IPS-20b (cell line): ENCODE measurements at regions not wholly inside any gene's neighbourhood (a gene's known extent, or its start where the extent isn't known, plus 50 kb on each side); places are given as distances from the start of the nearest gene placed in this dataset.

ENCODE experiments used
- H3K27ac ChIP-seq: one replicate; pipeline ENCODE4 v1.5.1; 2013; ENCODE audit warnings: low read length
- H3K27me3 ChIP-seq: 2 replicates; pipeline ENCODE4 v1.6.1; 2013; ENCODE audit warnings: mild to moderate bottlenecking, low read length, inconsistent platforms; ENCODE audit not compliant: insufficient read depth
- H3K36me3 ChIP-seq: 2 replicates; pipeline ENCODE4 v1.6.1; 2013; ENCODE audit warnings: low read depth, mild to moderate bottlenecking, inconsistent platforms, low read length, moderate library complexity; ENCODE audit not compliant: insufficient read depth
- H3K4me1 ChIP-seq: 2 replicates; pipeline ENCODE4 v1.6.1; 2013; ENCODE audit warnings: mild to moderate bottlenecking, control low read depth, inconsistent platforms, low read length, moderate library complexity; ENCODE audit not compliant: insufficient read depth
- H3K4me3 ChIP-seq: 2 replicates; pipeline ENCODE4 v1.5.1; 2013; ENCODE audit warnings: mild to moderate bottlenecking, low read length, inconsistent platforms
- H3K9ac ChIP-seq: 2 replicates; pipeline ENCODE4 v1.6.1; 2013; ENCODE audit warnings: low read depth, mild to moderate bottlenecking, inconsistent platforms, low read length, moderate library complexity
- H3K9me3 ChIP-seq: 2 replicates; pipeline ENCODE4 v1.6.1; 2013; ENCODE audit warnings: mild to moderate bottlenecking, low read depth, low read length, inconsistent platforms; ENCODE audit not compliant: insufficient read depth

- no peaks in the 10 kb centered on the region for H3K9me3 ChIP-seq
- no peak overlapping the region for H3K27ac ChIP-seq
- H3K27me3 ChIP-seq: no peaks in the 10 kb centered on the region
- no peak overlapping the region for H3K9ac ChIP-seq
- no peaks in the 10 kb centered on the region for H3K36me3 ChIP-seq
- no peak overlapping the region for H3K4me3 ChIP-seq
- H3K4me1 ChIP-seq: peaks cover 19% of the 10 kb centered on the region
Observed at GRCh38 chr5:167918184-167918812, 373.1 kb upstream of the WWC1 start.

- H3K36me3 ChIP-seq: no peaks in the 10 kb centered on the region
- H3K4me1 ChIP-seq: peaks cover 19% of the 10 kb centered on the region
- no peak overlapping the region for H3K9ac ChIP-seq
- H3K9me3 ChIP-seq: no peaks in the 10 kb centered on the region
- no peak overlapping the region for H3K4me3 ChIP-seq
- H3K27ac ChIP-seq: no peak overlapping the region
- no peaks in the 10 kb centered on the region for H3K27me3 ChIP-seq
Observed at GRCh38 chr5:167918813-167919483, 372.5 kb upstream of the WWC1 start.

DNA sequence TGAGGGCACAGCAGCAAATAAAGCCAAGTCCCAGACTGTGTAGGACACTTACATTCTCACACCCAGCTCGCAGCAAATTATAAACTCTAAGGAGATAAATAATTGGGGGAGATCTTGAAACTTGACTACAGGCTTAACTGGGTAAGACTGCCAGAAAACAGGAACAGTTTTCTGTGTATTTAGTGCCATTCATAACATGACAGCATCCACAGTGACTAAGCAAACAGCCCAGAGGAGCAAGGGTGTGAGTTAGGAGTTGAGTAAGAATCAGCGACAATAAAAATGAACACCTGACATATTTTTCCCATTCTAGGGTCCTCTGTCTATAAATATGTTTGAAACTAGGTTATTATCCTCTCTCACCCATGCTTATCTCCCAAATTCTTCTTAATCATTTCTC, 370.9 kb upstream of the WWC1 start:
- H3K4me1 ChIP-seq: peaks cover 19% of the 10 kb centered on the region
- 0 out of 2 replicates have a peak, but pooled peaks cover 6% of the 10 kb centered on the region for H3K9me3 ChIP-seq
- no peak overlapping the region for H3K9ac ChIP-seq
- H3K36me3 ChIP-seq: no peaks in the 10 kb centered on the region
- no peaks in the 10 kb centered on the region for H3K27me3 ChIP-seq
- no peak overlapping the region for H3K27ac ChIP-seq
- no peak overlapping the region for H3K4me3 ChIP-seq

DNA sequence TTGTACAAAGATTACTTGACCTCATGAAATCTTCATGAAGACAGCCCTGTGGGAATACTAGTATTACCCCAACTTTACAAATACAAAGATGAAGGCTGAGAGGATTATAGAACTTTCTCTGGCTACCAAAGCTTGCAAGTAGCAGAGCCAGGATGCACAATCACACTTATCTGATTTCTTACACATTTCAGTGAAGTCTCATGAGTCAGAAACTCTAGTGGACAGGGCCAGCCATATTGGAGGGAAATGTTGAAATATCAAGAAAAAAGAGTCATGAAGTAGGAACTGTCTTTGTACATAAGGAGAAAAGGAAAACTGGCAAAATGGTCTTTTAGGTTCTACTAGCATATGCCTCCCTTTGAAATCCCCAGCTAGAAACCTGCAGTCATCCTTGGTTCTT, 369.6 kb upstream of the WWC1 start:
- H3K4me3 ChIP-seq: no peak overlapping the region
- H3K36me3 ChIP-seq: no peaks in the 10 kb centered on the region
- no peak overlapping the region for H3K9ac ChIP-seq
- H3K27me3 ChIP-seq: no peaks in the 10 kb centered on the region
- 0 out of 2 replicates have a peak, but pooled peaks cover 6% of the 10 kb centered on the region for H3K9me3 ChIP-seq
- no peak overlapping the region for H3K27ac ChIP-seq
- H3K4me1 ChIP-seq: peaks cover 12% of the 10 kb centered on the region

- Histone ChIP-seq H3K4me1 (peaks cover 7% of the 10 kb centered on the region; the same call in 1 of the 2 replicates), H3K36me3 (no peaks in the 10 kb centered on the region), H3K9me3 (0 out of 2 replicates have a peak, but pooled peaks cover 6% of the 10 kb centered on the region), H3K4me3 (no peak overlapping the region), H3K27ac (no peak overlapping the region), H3K27me3 (no peaks in the 10 kb centered on the region), H3K9ac (no peak overlapping the region)
Observed at GRCh38 chr5:167923396-167923795, 368.0 kb upstream of the WWC1 start.

GRCh38 chr5:167929841-167930240, 361.6 kb upstream of the WWC1 start:
- Histone ChIP-seq H3K4me1 (no peaks in the 10 kb centered on the region), H3K4me3 (no peak overlapping the region), H3K36me3 (no peaks in the 10 kb centered on the region), H3K9me3 (0 out of 2 replicates have a peak, but pooled peaks cover 6% of the 10 kb centered on the region), H3K27me3 (no peaks in the 10 kb centered on the region; the same call in 1 of the 2 replicates), H3K9ac (no peak overlapping the region), H3K27ac (no peak overlapping the region)

- Histone ChIP-seq H3K9me3 (no peaks in the 10 kb centered on the region), H3K27me3 (no peaks in the 10 kb centered on the region; the same call in 1 of the 2 replicates), H3K4me1 (no peaks in the 10 kb centered on the region), H3K27ac (no peak overlapping the region), H3K36me3 (no peaks in the 10 kb centered on the region), H3K9ac (no peak overlapping the region), H3K4me3 (no peak overlapping the region)
Observed at GRCh38 chr5:167934551-167934971, 356.9 kb upstream of the WWC1 start.

DNA sequence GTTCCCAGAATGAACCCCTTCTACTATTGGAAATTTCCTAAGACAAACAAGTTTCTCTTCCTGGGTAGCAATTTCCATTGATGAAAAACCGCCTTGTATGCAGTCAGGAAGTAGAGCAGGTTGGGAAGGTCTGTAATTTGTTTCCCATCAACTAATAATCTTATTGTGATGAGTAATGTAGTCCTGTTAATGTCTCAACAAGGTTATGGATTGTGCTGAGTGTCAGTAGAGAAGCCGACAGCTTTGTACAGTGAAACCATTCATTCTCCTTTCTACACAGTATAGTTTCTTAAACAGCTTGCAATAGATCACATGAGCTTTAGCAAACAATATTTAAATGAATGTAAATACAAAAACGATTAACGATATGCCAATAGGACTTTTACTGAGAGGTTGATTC, 355.4 kb upstream of the WWC1 start:
- H3K9ac ChIP-seq: no peak overlapping the region
- H3K4me3 ChIP-seq: no peak overlapping the region
- no peaks in the 10 kb centered on the region for H3K9me3 ChIP-seq
- H3K27ac ChIP-seq: no peak overlapping the region
- H3K36me3 ChIP-seq: no peaks in the 10 kb centered on the region
- H3K4me1 ChIP-seq: no peaks in the 10 kb centered on the region
- H3K27me3 ChIP-seq: no peaks in the 10 kb centered on the region; the same call in 1 of the 2 replicates

DNA sequence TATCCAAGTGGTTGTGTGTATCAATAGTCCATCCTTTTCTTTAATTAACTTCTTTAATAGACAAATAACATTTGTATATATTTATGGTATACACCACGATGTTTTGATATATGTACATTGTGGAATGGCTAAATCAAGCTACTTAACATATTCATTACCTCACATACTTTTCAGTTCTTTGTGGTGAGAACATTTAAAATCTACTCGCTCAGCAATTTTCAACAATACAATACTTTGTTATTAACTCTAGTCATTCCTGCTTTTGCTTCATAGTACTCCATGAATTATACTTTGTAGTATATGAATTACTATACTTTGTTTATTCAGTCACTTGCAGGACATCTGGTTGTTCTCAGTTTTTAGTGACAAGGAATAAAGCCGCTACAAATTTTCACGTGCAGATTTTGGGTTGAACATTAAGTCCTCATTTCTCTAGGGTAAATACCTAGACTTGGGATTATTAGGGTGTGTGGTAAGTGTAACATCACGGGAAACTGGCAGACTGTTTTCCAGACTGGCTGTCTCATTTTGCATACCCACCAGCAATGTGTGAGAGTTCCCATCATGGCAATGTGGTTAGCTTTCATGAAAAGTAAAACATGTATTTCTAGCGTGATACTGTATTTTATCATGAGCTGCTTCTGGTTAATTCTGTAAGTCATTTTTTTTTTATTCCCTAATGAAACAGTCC, 354.4 kb upstream of the WWC1 start:
- H3K4me3 ChIP-seq: no peak overlapping the region
- no peaks in the 10 kb centered on the region for H3K4me1 ChIP-seq
- H3K27ac ChIP-seq: no peak overlapping the region
- H3K9ac ChIP-seq: no peak overlapping the region
- H3K9me3 ChIP-seq: no peaks in the 10 kb centered on the region
- no peaks in the 10 kb centered on the region for H3K36me3 ChIP-seq
- H3K27me3 ChIP-seq: no peaks in the 10 kb centered on the region; the same call in 1 of the 2 replicates

DNA sequence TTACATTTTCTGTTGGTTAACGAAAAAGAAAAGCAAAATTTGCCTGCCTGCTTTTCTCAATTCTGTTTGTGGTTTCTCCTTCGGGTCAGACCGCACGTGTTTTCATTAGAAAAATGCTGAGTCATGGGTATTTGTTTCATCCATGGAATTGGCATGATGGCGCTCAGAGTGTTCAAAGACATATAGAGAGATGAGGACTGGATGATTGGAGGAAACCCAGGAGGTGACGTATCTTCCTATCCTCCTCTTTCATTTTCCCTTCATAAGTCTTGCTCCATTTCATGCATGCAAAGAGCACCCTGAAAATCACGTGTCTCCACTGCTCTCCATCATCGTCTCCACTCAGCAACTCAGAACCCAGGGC, 353.8 kb upstream of the WWC1 start:
- H3K27ac ChIP-seq: no peak overlapping the region
- H3K9me3 ChIP-seq: no peaks in the 10 kb centered on the region
- H3K4me1 ChIP-seq: no peaks in the 10 kb centered on the region
- no peaks in the 10 kb centered on the region; the same call in 1 of the 2 replicates for H3K27me3 ChIP-seq
- H3K36me3 ChIP-seq: no peaks in the 10 kb centered on the region
- no peak overlapping the region for H3K4me3 ChIP-seq
- H3K9ac ChIP-seq: no peak overlapping the region

DNA sequence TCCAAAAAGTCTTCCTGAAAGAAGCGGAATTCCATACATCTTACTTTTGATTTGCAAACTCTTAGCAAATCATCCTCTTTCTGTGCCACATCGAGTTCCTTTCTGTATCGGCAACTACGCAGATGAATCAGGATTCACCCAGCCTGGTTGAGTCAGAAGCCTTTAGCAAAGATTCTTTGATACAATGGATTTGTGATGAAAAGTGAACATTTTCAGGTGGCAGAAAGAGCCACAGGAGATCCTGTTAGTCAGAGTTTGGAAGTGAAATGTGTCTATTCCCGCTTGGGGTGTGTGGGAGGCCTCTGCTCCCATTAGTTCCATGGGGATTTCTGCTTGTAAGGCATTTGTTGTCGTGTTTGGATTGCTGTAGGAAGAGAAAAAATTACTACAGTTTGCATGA, 351.8 kb upstream of the WWC1 start:
- Histone ChIP-seq H3K36me3 (no peaks in the 10 kb centered on the region), H3K27ac (no peak overlapping the region), H3K27me3 (no peaks in the 10 kb centered on the region; the same call in 1 of the 2 replicates), H3K9ac (no peak overlapping the region), H3K4me1 (no peaks in the 10 kb centered on the region), H3K4me3 (no peak overlapping the region), H3K9me3 (no peaks in the 10 kb centered on the region)

GRCh38 chr5:167940911-167941310, 350.5 kb upstream of the WWC1 start:
- Histone ChIP-seq H3K4me3 (no peak overlapping the region), H3K9ac (no peak overlapping the region), H3K4me1 (no peaks in the 10 kb centered on the region), H3K27ac (no peak overlapping the region), H3K27me3 (no peaks in the 10 kb centered on the region), H3K36me3 (no peaks in the 10 kb centered on the region), H3K9me3 (no peaks in the 10 kb centered on the region)
